ENCODE measurements at regions not wholly inside any gene's neighbourhood (a gene's known extent, or its start where the extent isn't known, plus 50 kb on each side); places are given as distances from the start of the nearest gene placed in this dataset.

GRCh38 chr5:8138884-8139283 is 269.9 kb downstream of the MTRR start:
- DNase-seq: peak in 2 of 4 experiments; percentile 3 to 6

GRCh38 chr5:8150791-8151190 is 281.8 kb downstream of the MTRR start:
- no peak for DNase-seq

- no peak for DNase-seq
Observed at GRCh38 chr5:8156706-8157105, 287.8 kb downstream of the MTRR start.

- no peak for DNase-seq
Observed at GRCh38 chr5:8157320-8157822, 288.4 kb downstream of the MTRR start.

GRCh38 chr5:8176101-8176693 is 307.2 kb downstream of the MTRR start:
- DNase-seq: peak; percentile 76 to 93 (median 82)

- DNase-seq: peak; percentile 41 to 66 (median 48)
Observed at GRCh38 chr5:8184455-8185063, 315.6 kb downstream of the MTRR start.

- no peak for DNase-seq
Observed at GRCh38 chr5:8185852-8186251, 316.9 kb downstream of the MTRR start.

GRCh38 chr5:8188874-8189565 is 320.1 kb downstream of the MTRR start:
- DNase-seq: no peak

- DNase-seq: peak in 3 of 4 experiments; percentile 13 to 27 (median 19)
Observed at GRCh38 chr5:8192840-8193239, 323.9 kb downstream of the MTRR start.

- no peak for DNase-seq
Observed at GRCh38 chr5:8196061-8196460, 327.1 kb downstream of the MTRR start.

- DNase-seq: no peak
Observed at GRCh38 chr5:8208307-8208706, 339.4 kb downstream of the MTRR start.

- no peak for DNase-seq
Observed at GRCh38 chr5:8209500-8209899, 340.6 kb downstream of the MTRR start.

- no peak for DNase-seq
Observed at GRCh38 chr5:8213701-8214240, 344.8 kb downstream of the MTRR start.

- DNase-seq: no peak
Observed at GRCh38 chr5:8216921-8217320, 348.0 kb downstream of the MTRR start.

- DNase-seq: no peak
Observed at GRCh38 chr5:8226148-8226547, 357.2 kb downstream of the MTRR start.

- DNase-seq: no peak
Observed at GRCh38 chr5:8227112-8227511, 358.2 kb downstream of the MTRR start.

GRCh38 chr5:8229551-8229950 is 360.6 kb downstream of the MTRR start:
- DNase-seq: no peak

- DNase-seq: no peak
Observed at GRCh38 chr5:8230868-8231267, 361.9 kb downstream of the MTRR start.

GRCh38 chr5:8233479-8233878 is 364.5 kb downstream of the MTRR start:
- DNase-seq: no peak

GRCh38 chr5:8234179-8234770 is 365.3 kb downstream of the MTRR start:
- DNase-seq: no peak

GRCh38 chr5:8238080-8238479 is 369.1 kb downstream of the MTRR start:
- DNase-seq: no peak

- no peak for DNase-seq
Observed at GRCh38 chr5:8239198-8239597, 370.2 kb downstream of the MTRR start.

- DNase-seq: no peak
Observed at GRCh38 chr5:8239646-8240045, 370.7 kb downstream of the MTRR start.

All from suppressor macrophage (primary cell).